Hematopoietic multipotent progenitor cell treated with erythropoietin and hydrocortisone succinate and interleukin-3 and kit ligand, for 15 days (in vitro differentiated cells): ENCODE measurements at regions not wholly inside any gene's neighbourhood (a gene's known extent, or its start where the extent isn't known, plus 50 kb on each side); places are given as distances from the start of the nearest gene placed in this dataset.

ENCODE experiments used
- DNase-seq: peaks from one replicate; pipeline ENCODE4 v3.0.0-alpha.2; 2015; ENCODE audit warnings: low spot score

GRCh38 chr7:15856311-15856710 lies 169.8 kb upstream of the MEOX2 start:
- DNase-seq, result no peak

GRCh38 chr7:15855525-15856109 lies 169.1 kb upstream of the MEOX2 start:
- no peak for DNase-seq

DNA sequence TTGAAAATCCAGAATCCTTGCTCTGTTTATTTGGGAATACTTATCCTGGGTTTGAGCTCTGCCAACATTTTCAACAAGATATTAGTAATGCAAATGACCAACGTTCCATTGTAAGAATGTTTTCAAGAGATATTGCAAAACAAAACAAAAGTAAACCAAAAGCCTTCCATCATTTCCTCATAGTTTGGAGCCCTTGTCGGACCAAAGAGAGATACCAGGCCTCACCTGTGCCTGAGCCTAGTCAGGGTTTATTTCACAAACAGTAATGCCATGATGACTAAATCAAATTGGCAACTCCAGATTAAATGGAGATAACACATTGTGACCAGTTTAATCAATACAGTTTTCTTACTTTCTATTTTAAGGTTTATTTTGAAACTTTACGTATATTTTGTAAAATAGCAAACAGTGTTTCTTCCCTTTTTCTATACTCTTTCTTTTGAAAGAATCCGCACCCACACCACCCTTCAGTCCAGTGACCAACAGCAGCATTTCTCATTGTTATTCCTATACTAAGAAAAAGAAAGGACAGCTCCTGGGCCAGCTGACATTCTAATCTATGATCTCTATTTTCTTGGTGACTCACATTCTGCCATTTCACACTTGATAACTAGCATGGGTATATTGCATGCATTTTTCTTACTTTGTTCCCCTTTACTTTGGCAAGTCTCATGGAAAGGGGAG lies 168.5 kb upstream of the MEOX2 start:
- DNase-seq, result no peak

DNA sequence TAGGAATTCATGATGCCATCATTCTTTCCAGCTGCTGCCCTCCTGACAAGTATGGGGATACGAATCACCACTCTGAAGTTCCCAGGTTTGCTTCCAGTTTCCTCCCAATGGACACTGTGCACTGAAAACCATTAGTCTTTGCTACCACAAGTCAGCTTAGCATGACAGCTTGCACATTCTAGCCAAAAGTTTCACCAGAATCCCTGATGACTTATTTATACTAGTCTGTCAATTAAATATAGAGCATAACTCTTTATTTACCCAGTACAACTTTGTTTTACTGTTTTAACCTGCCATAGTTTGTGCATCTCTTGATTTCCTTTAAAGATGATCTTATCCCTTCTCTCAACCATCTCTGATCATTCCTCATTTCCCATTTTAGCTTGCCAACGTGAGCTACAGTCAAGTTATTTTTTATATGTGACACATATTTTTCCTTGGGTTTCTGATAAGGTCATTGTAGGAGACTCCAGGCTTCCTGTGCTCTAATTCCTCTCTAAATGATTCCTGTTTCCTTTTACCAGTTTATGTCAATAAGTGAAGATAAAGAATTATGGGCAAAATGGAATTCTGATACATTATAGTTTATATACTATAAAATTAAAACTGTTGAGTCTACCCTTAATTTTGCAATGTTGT lies 167.5 kb upstream of the MEOX2 start:
- no peak for DNase-seq

DNA sequence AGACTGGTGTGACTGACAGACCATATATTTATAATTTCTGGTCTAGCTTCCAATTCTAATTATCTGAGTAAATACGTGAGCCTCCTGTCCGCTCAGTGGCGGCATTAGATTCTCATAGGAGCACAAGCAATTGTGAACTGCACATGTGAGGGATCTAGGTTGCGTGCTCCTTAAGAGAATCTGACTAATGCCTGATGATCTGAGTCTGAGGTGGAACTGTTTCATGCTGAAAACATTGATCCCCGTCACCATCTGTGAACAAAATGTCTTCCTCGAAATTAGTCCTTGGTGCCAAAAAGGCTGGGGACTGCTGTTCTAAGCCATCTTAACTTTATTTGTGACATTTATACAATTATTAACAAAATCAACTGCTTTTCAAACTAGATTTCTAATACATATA lies 164.7 kb upstream of the MEOX2 start:
- DNase-seq, result no peak

DNA sequence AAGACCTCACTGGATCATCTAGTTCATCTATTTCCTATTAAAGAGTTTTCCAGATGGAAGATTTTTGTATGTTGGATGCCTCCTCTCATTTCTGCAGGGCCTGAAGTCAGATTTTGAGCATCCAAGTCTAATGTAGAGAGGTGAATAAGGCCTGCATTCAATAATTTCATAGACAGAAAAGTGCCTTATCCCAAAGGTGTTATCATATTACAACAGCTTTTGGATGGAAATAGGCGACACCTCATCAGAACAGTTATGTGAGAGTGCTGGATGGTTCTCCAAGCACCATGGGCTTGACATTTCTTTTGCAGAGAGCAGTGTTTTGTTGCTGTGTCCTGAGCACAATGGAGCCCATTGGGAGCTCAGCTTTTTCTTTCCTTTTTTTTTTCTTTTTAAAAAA lies 162.4 kb upstream of the MEOX2 start:
- no peak for DNase-seq

DNA sequence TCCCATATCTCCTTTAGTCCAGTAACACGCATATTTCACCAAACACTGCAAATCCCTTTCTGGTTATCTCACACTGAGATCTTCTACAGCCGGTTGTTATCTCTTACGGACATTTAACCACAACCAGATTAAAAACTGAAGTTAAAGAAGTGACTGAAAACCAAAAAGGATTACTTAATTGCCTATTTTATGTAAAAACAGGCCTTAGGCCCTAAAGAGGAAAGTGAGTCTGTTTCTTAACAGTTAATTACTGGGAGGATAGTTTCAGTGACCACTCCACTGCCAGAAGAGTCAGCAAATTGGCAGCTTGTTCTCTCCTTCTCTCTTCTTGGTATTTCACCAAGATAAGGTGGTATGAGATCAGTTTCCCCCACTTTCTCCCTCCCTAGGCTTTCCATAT lies 161.9 kb upstream of the MEOX2 start:
- DNase-seq, result no peak

DNA sequence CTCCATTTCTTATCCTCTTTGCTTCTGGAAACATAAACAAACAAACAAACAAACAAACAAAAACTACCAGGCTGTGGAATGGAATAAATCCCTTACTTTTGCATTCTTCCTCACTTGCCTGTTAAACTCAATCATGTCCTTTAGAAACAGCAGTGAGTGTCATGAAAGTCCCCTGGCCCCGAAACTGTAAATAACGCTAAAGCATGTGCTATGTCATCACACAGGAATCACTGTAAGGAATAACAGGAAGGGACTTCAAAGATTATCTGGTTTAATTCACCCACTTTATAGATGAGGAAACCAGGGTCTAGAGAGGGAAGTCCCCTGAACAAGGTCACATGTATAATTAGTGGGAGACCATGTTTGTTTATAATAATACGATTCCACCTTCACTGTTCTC lies 159.4 kb upstream of the MEOX2 start:
- DNase-seq, result no peak

DNA sequence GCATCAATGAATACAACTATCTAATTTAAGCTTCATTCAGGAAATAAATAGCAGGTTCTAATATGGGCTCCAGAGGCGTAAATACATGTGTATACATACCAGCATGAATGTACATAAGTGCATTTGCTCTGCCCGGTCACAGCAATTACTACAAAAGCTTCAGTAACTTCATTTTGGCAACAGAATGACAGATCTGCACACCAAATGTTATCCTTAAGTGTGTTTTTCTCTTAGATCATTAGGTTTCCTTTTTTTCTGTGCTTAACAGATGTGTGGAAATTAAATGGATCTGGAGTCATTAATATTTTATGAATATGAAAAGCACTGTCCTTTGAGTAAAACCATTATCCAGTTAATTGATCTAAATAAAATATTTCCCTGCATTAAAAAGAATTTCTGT lies 159.0 kb upstream of the MEOX2 start:
- no peak for DNase-seq

DNA sequence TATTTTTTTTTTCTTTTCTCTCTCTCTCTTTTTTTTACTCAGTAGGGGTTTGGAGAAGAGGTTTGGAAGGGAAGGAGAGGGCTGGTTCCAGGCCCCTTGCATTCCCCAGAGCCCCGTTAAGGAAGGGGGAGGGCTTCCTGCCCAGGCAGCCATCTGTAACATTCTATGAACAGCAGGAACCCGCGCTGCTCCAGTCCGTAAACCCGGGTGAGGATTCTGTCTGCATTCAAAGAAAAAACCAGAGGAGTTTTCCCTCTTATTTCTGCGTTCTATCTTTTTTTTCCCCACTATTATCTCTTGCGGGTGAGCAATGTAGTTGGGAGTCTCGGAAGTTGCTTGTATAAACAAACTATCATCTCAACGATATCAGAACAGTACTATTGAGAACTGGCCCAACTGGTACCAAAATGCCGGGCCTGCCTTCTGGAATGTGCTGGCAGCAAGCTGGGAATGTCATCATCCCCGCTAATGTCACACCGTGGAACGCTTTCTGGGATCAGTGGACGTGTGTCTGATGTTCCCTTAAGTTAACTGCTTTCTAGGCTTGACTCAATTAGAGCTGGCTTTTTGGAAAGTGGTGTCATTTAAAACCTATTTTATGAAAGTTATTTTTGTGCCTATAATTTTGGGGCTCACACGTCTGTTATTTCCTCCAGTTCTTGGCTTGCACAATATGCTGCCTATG lies 153.1 kb upstream of the MEOX2 start:
- DNase-seq, result no peak

DNA sequence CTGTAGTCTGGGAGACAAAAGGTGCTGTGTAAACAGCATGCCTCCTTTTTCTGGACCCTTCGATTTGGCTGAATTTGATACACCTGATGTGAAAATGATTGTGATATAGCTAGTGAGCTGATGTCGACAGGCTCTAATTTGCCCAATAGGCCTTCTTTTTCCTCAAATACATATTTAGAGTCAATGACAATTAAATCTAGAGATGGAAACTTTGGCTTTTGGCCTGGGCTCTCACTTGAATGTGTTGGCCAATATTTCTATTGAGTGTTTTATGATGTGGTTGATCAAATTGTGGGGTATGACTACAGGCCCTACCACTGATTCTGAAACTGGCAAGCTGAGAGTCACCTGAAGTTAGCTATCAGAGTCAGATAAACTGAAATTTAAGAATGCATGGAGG lies 151.8 kb upstream of the MEOX2 start:
- DNase-seq, result no peak

DNA sequence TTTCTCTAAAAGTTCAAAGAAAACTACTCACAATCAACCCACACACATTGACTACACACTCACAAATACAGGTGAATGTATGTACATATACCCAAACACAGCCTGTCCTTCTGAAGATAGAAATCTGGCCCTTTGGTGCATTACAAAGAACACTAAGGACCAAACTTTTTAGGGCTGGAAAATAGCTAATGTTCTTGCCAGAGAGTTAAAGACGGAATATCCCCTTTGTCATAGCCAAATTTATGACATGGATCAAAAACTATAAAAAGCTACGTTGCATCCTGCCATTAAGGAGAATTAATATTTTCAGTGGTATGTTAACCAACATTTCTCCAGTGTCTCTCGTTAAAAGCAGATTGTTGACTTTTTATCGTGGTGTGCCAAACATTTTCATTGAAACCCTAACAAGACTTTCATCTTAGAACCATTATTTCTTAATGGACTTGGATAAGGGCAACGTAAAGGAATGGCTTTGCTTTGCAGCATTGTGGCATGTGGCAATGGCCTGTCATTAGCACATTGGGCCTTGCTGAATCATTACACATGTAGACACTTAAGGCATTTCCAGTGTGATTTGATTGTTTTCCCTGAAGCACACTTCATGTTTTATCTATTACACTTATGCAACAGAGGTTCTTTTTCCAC lies 150.9 kb upstream of the MEOX2 start:
- DNase-seq, result no peak

- DNase-seq, result no peak
Observed at GRCh38 chr7:15836651-15837050, 150.2 kb upstream of the MEOX2 start.

DNA sequence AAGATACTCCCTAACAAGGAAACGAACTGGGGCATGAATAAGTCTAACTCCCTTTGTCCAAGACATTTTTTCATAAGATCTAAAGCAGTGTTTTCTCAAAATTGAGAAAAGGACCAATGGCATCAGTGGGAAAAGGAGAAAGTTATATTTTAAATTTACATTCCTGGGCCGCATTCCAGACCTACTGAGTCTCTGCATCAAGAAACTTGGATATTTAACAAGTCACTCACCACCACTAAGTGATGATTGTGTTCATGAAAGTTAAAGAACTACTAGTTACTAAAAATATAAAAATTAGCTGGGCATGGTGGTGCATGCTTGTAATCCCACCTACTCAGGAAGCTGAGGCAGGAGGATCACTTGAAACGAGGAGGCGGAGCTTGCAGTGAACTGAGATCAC lies 149.6 kb upstream of the MEOX2 start:
- no peak for DNase-seq

- DNase-seq, result no peak
Observed at GRCh38 chr7:15834446-15834845, 148.0 kb upstream of the MEOX2 start.

DNA sequence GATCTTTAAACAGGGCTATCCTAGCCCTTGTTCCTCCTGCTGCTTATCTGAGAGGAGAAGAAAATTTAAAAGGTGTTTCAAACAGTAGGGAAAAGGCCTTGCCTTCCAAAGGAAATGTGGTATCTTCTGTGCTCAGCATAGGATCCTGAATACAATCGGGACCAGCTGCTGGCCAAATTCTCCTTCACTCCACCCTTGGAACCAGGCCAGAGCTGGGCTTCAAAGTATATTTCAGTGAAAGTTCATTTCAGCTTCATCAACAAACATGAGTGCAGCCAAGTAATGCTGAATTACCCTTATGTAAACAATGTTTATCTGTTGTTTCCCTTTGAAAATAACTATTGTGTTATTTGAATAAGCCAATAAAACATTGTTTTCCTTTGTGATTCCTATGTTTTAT lies 146.5 kb upstream of the MEOX2 start:
- no peak for DNase-seq

DNA sequence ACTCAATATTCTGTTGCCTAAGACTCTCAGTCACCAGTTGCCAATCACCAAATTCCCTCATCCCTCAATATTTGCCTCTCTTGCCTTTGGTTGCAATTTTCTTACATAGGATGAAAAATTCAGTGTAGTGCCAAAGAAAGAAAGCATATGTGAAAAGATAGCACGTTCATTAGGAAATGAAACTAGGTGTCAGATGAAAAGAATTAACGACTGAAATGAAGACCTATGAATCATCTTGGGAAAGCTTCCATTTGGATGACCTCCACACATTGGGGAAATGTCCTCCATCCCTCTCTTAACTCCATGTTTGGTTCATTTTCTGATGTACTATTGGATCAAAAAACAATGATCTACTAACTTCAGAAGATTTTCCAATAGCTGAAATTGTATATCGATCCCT lies 145.1 kb upstream of the MEOX2 start:
- no peak for DNase-seq

DNA sequence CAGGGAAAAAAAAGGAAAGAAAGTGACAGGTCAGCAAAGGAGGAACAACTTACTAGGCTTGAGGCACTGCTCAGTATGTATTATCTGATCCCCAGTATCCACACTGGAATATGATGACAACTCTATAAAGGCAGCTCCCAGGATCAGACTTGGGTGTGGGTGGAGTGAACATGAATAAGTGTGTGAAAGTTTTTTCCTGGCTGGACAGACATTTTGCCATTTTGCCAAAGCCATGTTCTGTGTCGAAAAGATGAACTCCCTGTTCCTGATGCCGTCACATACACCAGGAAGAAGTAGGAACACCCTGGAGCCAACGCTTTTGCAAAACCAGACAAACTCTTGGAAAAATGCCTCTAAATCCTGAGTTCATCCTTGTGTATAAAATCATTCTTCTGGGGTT lies 143.2 kb upstream of the MEOX2 start:
- no peak for DNase-seq

GRCh38 chr7:15828881-15829280 lies 142.4 kb upstream of the MEOX2 start:
- DNase-seq, result no peak

- DNase-seq, result no peak
Observed at GRCh38 chr7:15821484-15822427, 135.3 kb upstream of the MEOX2 start.

GRCh38 chr7:15820319-15820718 lies 133.8 kb upstream of the MEOX2 start:
- no peak for DNase-seq
